D721Med (cell line): ENCODE measurements at regions not wholly inside any gene's neighbourhood (a gene's known extent, or its start where the extent isn't known, plus 50 kb on each side); places are given as distances from the start of the nearest gene placed in this dataset.

Experiments
- DNase-seq: peaks from one replicate; pipeline ENCODE4 v3.0.0; 2011; ENCODE audit warnings: low spot score; ENCODE audit not compliant: insufficient read length
- FAIRE-seq: peaks from 2 replicates; lab custom pipeline; 2011; peaks lifted over from hg19 to GRCh38; lab: Jason Lieb, UNC
- CTCF ChIP-seq: IDR thresholded peaks from 2 replicates; pipeline ENCODE4 v1.5.1; 2012; ENCODE audit warnings: mild to moderate bottlenecking, control low read depth; ENCODE audit not compliant: insufficient read depth; ENCODE audit errors: missing control alignments

- DNase-seq, result no peak
- FAIRE-seq, result no peak
- no peak for TF ChIP-seq CTCF
Observed at GRCh38 chr16:18003033-18003432, 333.5 kb downstream of the NPIPA8 start.

GRCh38 chr16:17998996-17999395 lies 337.5 kb downstream of the NPIPA8 start:
- FAIRE-seq (no peak), DNase-seq (no peak)
- no peak for TF ChIP-seq CTCF

- no peak for FAIRE-seq
Observed at GRCh38 chr16:17998550-17998949, 338.0 kb downstream of the NPIPA8 start.

GRCh38 chr16:17994027-17994426 lies 342.5 kb downstream of the NPIPA8 start:
- TF ChIP-seq CTCF, result no peak
- DNase-seq (no peak), FAIRE-seq (no peak)

More at GRCh38 chr16:17998550-17998949, 338.0 kb downstream of the NPIPA8 start:
- TF ChIP-seq CTCF, result no peak
- no peak for DNase-seq

GRCh38 chr16:17992416-17992815 lies 344.1 kb downstream of the NPIPA8 start:
- FAIRE-seq (no peak), DNase-seq (no peak)
- TF ChIP-seq CTCF, result no peak

GRCh38 chr16:17989255-17989654 lies 347.3 kb downstream of the NPIPA8 start:
- no peak for TF ChIP-seq CTCF
- FAIRE-seq, result no peak
- DNase-seq, result no peak

- no peak for TF ChIP-seq CTCF
- FAIRE-seq, result no peak
- DNase-seq, result no peak
Observed at GRCh38 chr16:17988839-17989238, 347.7 kb downstream of the NPIPA8 start.
